SKM-1 treated with dmso at 0.1 percent for 144 hours (cell line): ENCODE measurements at regions not wholly inside any gene's neighbourhood (a gene's known extent, or its start where the extent isn't known, plus 50 kb on each side); places are given as distances from the start of the nearest gene placed in this dataset.
A peak's percentile ranks its signal among the peaks of the same experiment; 100 is the strongest.
"Not testable (repeated sequence)": the region's sequence is repeated elsewhere in the genome, so short reads cannot be mapped to it uniquely, and the experiment has no call there.

Source experiments
- DNase-seq: peaks from one replicate; lab custom pipeline; 2025; ENCODE audit not compliant: unreplicated experiment; lab: John Stamatoyannopoulos, UW

DNA sequence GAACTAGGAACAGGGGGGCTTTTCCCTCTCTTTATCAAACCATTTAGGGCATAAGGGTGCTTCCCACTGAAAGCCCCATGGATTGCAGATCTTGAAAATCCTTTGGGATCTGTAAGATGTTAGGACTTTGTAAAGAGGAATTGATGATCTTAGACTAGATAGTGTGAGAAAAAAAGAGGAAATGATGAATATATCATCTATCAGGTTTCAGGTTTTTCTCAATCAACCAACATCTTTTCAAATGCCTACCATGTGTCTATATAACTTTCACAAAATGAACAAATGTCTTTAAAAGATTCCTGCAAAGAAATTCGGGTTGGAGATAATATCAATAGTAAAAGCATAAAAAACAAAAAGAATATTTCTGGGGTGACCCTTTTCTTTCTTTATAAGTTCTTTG, 50.1 kb downstream of the KCNC4 start:
- DNase-seq: peak; percentile 19

DNA sequence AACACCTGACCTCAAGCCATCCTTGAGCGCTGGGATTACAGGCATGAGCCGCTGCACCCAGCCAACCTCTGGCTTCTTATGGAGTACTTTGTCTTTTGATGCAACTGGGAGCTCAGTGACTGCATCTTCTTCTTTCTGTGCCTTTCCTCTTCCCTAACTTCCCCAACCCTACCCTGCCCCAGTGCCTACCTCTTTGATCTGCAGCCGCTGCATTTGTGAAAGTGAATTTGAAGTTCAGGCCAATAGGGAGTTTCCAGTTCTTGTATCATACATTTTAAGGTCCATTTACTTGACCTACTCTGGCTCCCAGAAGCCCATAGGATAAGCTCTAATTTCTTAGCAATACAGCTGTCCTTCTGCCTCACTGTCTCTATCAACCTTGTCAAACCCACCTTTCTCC, 52.2 kb downstream of the KCNC4 start:
- no peak for DNase-seq

DNA sequence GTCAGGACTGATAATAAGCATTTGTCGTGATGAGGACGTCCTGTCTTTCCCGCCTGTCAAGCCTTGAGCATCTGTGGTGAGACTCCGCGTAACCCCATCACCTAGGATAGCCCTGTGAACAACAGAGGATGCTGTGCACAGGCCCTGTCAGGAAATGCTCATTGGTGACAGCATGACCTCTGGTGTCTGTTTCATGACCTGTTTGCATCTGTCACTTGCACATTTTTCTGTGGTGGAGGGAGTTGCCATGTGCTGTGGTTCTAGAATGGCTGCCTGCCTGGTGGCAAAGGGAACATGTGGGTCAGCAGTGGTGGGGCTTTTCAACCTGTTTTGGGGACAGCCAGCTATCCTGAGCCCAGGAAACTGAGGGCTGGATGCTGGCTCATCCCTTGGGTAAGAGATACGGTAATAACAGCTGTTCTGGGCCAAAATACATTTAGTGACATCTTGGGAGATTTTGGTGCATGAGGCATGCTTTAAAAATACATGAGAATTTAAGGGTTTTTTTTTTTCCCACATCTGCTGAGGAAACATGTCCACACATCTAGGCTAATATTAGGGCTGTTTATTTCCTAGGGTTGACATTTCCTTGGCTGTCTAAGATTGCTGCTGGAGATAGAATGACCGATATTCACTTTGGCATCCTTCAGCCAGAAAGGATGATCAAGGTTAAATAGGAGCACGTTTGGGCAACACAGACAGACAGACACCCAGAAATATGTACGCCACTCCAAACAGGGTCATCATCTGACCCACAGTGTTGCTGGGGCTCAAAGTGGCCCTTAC, 52.9 kb downstream of the KCNC4 start:
- no peak for DNase-seq

DNA sequence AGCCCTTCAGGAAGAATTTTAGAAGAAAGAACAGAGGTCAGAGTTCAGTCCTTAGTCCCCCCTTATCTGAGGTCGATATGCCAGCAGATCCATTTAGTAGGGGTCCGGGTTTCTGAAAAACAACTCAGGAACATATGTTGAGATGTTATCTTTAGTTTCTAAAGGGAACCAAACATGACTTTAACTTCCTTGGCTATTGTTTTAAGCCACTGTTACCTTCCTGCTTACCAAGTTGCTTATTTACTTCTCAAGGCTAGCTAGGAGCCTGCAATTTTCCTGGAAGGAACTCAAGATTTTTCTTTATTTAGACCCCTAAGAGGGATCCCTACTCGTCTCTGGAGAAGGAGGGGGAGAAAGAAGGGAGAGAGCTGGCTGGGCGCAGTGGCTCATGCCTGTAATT, 54.3 kb downstream of the KCNC4 start:
- DNase-seq: no peak

- DNase-seq: no peak
Observed at GRCh38 chr1:110265186-110265585, 55.1 kb downstream of the KCNC4 start.

DNA sequence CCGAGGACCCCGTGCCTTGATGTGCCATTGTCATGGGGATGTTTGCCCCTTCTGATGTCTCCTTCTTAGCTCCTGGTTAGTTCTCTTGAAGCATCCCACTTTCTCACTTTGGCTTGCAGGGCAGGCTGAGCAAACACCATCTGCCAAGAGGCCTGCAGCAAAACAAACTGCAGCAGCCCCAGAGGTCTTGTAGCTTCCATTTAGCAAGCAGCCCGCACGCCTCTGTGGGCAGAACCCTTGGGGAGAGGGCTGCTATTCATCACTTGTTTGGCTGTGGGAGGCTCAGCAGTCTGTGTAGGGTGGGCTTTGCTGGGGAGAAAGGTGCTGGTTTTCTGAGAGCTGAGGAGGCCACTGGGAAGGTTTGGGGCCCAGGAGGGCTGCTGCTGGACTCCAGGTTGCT, 56.7 kb downstream of the KCNC4 start:
- no peak for DNase-seq

- no peak for DNase-seq
Observed at GRCh38 chr1:110267260-110267659, 57.1 kb downstream of the KCNC4 start.

DNA sequence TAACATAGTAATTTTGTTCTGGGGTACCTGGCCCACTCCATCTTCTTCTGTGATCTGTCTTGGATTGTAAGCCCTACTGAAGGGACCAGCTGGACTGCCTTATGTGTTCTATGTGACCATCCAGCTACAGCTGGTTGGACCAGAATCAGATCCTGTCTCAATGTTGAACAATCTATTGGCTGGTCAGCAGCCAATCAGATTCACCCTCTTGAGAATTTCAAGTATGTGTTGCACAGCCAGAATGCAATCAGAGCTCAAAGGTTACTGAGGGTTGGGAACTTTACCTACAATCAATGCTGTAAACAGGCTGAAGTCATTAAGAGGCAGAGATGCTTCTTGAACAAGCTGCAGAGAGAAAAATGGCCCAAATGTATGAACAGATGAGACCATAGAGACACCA, 61.9 kb downstream of the KCNC4 start:
- no peak for DNase-seq

- DNase-seq: not testable (repeated sequence)
Observed at GRCh38 chr1:110273832-110274231, 63.7 kb downstream of the KCNC4 start.

DNA sequence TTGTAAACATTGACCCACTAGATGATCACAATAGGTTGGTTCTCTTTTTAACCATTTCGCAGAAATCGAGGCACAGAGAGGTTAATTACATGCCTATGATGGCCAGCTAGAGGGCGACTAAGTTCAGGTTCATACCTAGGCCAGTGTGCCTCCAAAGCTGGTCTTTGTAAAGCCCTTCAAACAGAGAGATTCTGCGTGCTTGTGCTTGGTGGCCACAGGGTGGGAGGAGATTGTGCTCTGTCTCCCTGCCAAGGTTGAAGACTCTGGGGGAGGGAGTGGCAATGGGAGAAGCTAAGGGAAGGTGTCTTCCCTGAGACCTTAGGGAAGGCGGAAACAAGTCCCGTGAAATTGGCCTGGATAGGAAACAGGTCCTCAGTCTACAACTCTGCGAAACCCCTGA, 59.1 kb upstream of the RBM15 start:
- DNase-seq: no peak

GRCh38 chr1:110280804-110281203, 58.4 kb upstream of the RBM15 start:
- no peak for DNase-seq

DNA sequence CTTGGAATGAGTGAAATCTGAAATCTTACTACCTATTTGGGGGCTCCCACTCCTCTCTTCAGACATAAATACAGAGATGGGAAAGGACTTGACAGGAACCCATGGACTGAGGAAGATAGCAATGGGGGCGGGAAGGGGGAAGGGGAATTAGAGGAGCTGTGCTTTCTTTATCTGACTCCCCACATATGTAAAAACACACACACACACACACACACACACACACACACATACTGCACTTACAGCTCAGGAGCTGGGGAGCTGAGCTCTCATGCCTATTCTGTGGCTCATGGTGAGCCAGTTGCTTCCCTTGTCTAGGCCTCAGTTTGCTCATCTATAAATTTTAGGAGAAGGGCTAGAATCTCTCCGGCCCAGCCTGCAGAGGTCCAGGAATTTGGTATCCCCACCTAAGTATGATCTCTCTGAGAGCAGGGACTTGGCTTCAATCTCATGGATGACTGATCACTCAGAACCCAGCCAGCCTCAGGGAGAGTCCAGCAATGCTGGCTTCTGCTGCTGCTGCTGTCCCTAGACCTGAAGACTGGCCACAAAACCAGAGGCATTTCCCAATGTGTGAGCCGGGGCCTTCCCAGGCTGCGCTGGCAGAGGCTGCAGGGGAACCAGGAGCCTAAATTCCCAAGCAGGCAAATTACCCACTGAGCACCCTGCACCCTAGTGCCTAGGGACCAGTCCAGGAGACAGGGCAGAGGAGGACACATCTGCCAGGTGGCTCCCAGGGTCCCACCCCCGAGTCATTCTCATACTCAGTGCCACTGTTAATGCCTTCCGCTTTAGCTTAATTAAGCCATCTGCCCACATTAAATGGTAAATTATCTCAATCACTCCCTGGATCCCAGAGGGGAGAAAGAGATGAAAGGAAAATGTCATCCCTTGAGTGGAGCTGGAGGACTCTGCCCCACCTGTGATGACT, 57.5 kb upstream of the RBM15 start:
- DNase-seq: no peak

DNA sequence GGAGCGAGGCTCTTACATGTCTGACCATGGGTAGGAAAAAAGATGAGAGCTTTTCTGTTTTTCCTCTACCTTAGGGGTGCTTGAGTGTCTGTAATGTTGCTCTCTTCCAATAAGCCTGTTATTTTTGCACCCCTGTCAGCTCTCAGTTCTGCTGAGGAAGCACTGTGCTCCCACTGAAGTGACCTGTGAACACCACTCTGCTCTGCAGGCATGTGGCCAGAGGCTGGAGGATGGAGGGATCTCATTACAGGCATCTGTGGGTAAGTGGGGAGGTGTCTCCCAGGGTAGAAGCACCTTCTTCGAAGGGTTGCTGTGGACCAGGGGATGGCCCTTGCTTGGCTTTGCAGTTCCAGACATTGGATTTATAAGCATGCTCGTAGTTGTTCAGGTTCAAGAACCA, 56.8 kb upstream of the RBM15 start:
- no peak for DNase-seq

DNA sequence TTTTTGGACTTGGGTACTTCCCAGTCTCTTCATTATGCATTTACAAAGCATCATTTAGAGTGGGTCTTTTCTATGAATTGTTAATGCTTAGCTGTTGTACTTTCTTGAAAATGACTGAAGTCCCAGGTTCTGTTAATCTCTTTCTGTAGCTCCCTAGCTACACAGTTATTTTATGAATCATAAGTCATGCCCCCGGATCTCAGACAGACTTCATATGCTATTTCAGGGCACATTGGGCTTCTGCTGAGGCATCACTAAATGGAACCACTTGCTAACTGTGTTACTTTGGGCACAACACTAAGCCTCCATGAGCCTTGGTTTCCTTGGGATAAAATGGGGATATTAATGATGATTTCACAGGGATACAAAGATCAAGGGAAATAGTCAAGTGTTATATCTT, 55.5 kb upstream of the RBM15 start:
- DNase-seq: no peak

- DNase-seq: no peak
Observed at GRCh38 chr1:110285316-110285715, 53.9 kb upstream of the RBM15 start.

GRCh38 chr1:110286564-110286963, 52.6 kb upstream of the RBM15 start:
- no peak for DNase-seq

- DNase-seq: no peak
Observed at GRCh38 chr1:110288111-110288510, 51.1 kb upstream of the RBM15 start.
